ENCODE measurements at regions not wholly inside any gene's neighbourhood (a gene's known extent, or its start where the extent isn't known, plus 50 kb on each side); places are given as distances from the start of the nearest gene placed in this dataset.

GRCh38 chr2:155747531-155747930 is 585.0 kb downstream of the NR4A2 start:
- no peak overlapping the region for H3K9ac ChIP-seq (replicated peaks; ENCODE audit: extremely low read depth, insufficient read depth, low read length)
- no peaks in the 10 kb centered on the region for H3K9me3 ChIP-seq (replicated peaks; ENCODE audit: control insufficient read depth, insufficient read depth, low read length)
- H3K4me2 ChIP-seq (ENCODE audit: insufficient read depth, low read length) = no peak overlapping the region
- no peak overlapping the region for H2AFZ ChIP-seq (ENCODE audit: low read depth, low read length)
- ChIA-PET CTCF (no interaction called here), POLR2A (no interaction called here)
- H3K4me1 ChIP-seq (ENCODE audit: control insufficient read depth, extremely low read depth, insufficient read depth, low read length) = no peaks in the 10 kb centered on the region
- H3K27ac ChIP-seq (ENCODE audit: insufficient read depth, low read depth, low read length) = no peak overlapping the region
- no peaks in the 10 kb centered on the region for H4K20me1 ChIP-seq (replicated peaks; ENCODE audit: control insufficient read depth, extremely low read depth, insufficient read depth, low read length)
- DNase-seq (ENCODE audit: low read depth, low spot score) (no peak), FAIRE-seq (no peak)
- no peaks in the 10 kb centered on the region for H3K27me3 ChIP-seq (ENCODE audit: control insufficient read depth in 2 of 2, insufficient read depth in 2 of 2, low read length in 2 of 2)
- dilution Hi-C loops (cut with MboI; ENCODE audit: extremely low pct_ligation_motif_present, low sequenced_read_pairs) (no loop called here), intact Hi-C loops (cut with micrococcal nuclease) (no loop called here)
- H3K36me3 ChIP-seq (ENCODE audit: control insufficient read depth in 2 of 2, extremely low read depth in 1 of 2, insufficient read depth in 2 of 2, low read length in 2 of 2) = no peaks in the 10 kb centered on the region
- TF ChIP-seq EZH2 (IDR thresholded peaks at IDR 0.05; ENCODE audit: borderline replicate concordance, low read depth, low read length, severe bottlenecking) = no peak
- TF ChIP-seq MAX (IDR thresholded peaks at IDR 0.05; ENCODE audit: insufficient read depth, insufficient read length) = no peak
- TF ChIP-seq CTCF (IDR thresholded peaks at IDR 0.05; ENCODE audit: extremely low read depth in 1 of 2, insufficient read depth in 1 of 2, low read depth in 1 of 2, low read length in 2 of 2) = no peak
- no peak for TF ChIP-seq MYC (IDR thresholded peaks at IDR 0.05; ENCODE audit: low read depth, low read length)
- TF ChIP-seq FOS (IDR thresholded peaks at IDR 0.05; ENCODE audit: borderline replicate concordance, insufficient read depth, low read length) = no peak
- no peak for TF ChIP-seq JUN (IDR thresholded peaks at IDR 0.05; ENCODE audit: borderline replicate concordance, insufficient read depth, insufficient read length, low read depth)
- TF ChIP-seq GATA2 (IDR thresholded peaks at IDR 0.05; ENCODE audit: insufficient read depth, insufficient read length, low read depth, low read length) = no peak
- TF ChIP-seq POLR2A (IDR thresholded peaks at IDR 0.05; ENCODE audit: low read depth, low read length) = no peak
- no peak for TF ChIP-seq POLR2AphosphoS5 (IDR thresholded peaks at IDR 0.05; ENCODE audit: insufficient read depth, low read depth, low read length)
- H3K4me3 ChIP-seq (replicated peaks in 1 of 3; ENCODE audit: insufficient read depth in 1 of 3, low read depth in 1 of 3, low read length in 3 of 3) = no peak overlapping the region
- no peaks in the 10 kb centered on the region for H3K9me1 ChIP-seq (replicated peaks; ENCODE audit: control insufficient read depth, extremely low read depth, insufficient read depth, low read length)
- BruUV-seq (replicated peaks) = no TSS peak
- no peaks in the 10 kb centered on the region for H3K79me2 ChIP-seq (ENCODE audit: control insufficient read depth, insufficient read depth, low read length)
